ENCODE measurements at regions not wholly inside any gene's neighbourhood (a gene's known extent, or its start where the extent isn't known, plus 50 kb on each side); places are given as distances from the start of the nearest gene placed in this dataset.

DNA sequence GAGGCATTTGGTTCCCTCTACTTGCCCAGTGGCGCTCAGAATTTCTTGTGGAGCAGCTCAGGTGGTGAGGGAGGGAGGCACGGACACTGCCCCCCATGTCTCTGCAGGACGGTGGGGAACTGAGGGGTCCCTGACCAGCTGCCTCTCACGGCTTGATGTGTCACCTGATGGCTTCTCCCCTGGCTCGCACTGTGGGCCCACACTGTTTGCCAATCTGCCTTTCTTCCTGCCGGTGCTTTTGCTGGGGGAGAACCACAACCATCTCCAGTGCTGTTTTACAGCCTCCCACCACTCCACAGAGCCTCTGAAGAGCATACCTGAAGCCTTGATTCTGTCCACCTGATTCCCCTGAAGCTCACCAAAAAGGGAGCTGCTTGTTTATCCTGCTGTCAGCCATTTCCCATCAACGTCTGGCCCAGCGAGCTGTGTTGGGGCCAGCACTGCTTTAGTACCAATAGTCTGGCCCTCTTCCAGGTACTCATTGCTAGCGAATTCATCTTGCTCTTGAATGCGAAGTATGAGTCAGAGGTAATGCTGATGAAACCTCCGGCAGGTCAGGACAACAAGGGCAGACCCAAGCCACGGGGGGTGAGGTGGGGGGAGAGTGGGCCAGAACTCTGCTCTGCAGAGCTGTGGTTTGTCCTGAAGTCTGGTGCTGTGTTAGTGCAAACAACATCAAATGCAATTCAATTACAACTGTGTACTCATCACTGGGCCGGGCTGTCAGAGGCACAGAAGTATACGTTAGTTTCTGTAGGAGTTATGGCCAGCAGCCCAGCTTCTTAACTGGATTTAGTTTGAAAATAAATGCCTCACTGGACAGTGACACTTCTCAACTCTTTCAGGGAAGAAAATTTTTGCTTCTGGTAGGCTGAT is 208.3 kb upstream of the JADE1 start:
- H3K4me3 ChIP-seq = no peak overlapping the region

DNA sequence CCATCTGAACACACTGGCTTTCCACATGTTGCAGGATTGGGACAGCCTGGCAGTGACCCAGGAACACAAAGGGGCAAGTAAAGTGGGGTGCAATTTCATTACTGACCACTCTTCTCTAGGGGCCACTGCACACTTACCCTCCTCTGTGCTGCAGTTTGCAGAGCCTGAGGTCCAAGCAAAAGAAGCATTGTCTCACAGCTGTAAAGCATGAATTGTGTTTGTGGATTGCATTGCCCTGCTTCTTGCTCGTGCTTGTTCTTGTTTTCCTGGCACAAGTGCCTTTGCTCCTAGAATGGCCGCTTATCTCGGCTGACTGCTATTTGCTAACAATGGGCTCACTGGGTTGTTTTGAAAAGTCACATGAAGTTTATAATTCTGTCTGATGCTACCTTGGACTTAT is 209.1 kb upstream of the JADE1 start:
- no peak for DNase-seq
- H3K9me3 ChIP-seq = no peaks in the 10 kb centered on the region

More for the DNA sequence above, 208.3 kb upstream of the JADE1 start:
- peak; percentile 93 for DNase-seq
- Histone ChIP-seq H3K36me3 (no peaks in the 10 kb centered on the region), H3K27me3 (no peaks in the 10 kb centered on the region), H3K9me3 (no peaks in the 10 kb centered on the region)

GRCh38 chr4:128597500-128597899 is 212.0 kb upstream of the JADE1 start:
- H3K27me3 ChIP-seq = no peaks in the 10 kb centered on the region
- H3K4me3 ChIP-seq = no peak overlapping the region
- H3K9me3 ChIP-seq = no peaks in the 10 kb centered on the region
- DNase-seq = no peak
- H3K36me3 ChIP-seq = no peaks in the 10 kb centered on the region

More for the DNA sequence above, 209.1 kb upstream of the JADE1 start:
- no peak overlapping the region for H3K4me3 ChIP-seq
- H3K27me3 ChIP-seq = no peaks in the 10 kb centered on the region
- no peaks in the 10 kb centered on the region for H3K36me3 ChIP-seq

- Histone ChIP-seq H3K9me3 (no peaks in the 10 kb centered on the region), H3K4me3 (no peak overlapping the region), H3K36me3 (no peaks in the 10 kb centered on the region), H3K27me3 (no peaks in the 10 kb centered on the region)
- DNase-seq = no peak
These were observed 212.6 kb upstream of the JADE1 start for GRCh38 chr4:128596853-128597252.

DNA sequence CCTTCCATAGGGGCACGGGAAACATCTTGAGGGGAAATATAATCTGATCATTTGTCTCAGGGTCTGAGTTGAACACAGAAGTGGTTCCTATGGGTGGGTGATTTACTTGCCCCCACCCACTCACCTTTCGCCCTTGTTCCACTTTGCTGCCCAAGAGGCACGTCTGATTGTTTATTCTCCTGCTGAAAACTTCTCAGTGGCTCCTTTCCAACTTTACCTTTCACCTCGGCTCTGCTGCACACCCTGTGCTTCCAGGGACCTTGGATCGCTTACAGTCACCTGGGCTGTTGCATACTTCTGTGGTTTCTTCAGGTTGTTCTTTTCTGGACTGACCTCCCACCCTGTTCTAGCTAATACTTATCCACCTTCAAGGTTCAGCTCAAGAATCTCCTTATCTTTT is 213.4 kb upstream of the JADE1 start:
- no peaks in the 10 kb centered on the region for H3K36me3 ChIP-seq
- no peaks in the 10 kb centered on the region for H3K9me3 ChIP-seq
- H3K4me3 ChIP-seq = no peak overlapping the region
- no peak for DNase-seq
- no peaks in the 10 kb centered on the region for H3K27me3 ChIP-seq

- no peaks in the 10 kb centered on the region for H3K9me3 ChIP-seq
- no peak for DNase-seq
- H3K27me3 ChIP-seq = no peaks in the 10 kb centered on the region
- no peak overlapping the region for H3K4me3 ChIP-seq
- H3K36me3 ChIP-seq = no peaks in the 10 kb centered on the region
These were observed 218.0 kb upstream of the JADE1 start for GRCh38 chr4:128591482-128591881.

- H3K9me3 ChIP-seq = no peaks in the 10 kb centered on the region
- H3K4me3 ChIP-seq = no peak overlapping the region
- H3K27me3 ChIP-seq = no peaks in the 10 kb centered on the region
- DNase-seq = no peak
- no peaks in the 10 kb centered on the region for H3K36me3 ChIP-seq
These were observed 218.7 kb upstream of the JADE1 start for GRCh38 chr4:128590773-128591172.

- Histone ChIP-seq H3K36me3 (no peaks in the 10 kb centered on the region), H3K27me3 (no peaks in the 10 kb centered on the region), H3K4me3 (no peak overlapping the region), H3K9me3 (no peaks in the 10 kb centered on the region)
- no peak for DNase-seq
These were observed 219.3 kb upstream of the JADE1 start for GRCh38 chr4:128590034-128590740.

DNA sequence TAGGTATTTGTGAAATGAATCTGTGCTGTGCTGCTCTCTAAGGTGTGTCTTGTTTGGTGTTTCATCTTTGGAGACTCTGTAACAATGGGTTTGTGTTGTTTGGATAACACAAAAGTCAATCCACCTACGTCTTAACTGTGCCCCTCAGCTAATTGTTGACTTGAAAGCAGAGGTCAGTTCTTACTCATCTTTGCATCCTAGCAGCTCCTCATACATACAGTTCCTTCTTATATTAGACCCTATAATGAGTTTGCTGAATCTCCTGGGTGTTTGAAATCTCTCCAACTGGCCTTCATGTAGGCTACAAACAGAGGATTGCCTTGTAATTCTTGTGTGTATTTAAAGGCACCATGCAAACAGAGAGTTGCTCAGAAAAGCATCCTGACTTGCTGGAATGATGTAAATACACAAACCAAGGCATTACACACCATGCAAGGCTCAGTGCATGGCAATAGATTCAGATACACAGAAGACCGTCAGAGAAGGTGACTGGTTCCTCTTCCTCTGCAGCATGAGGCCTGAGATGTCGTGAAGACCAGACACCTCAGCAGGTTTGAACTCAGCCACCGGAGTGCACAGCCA is 220.0 kb upstream of the JADE1 start:
- Histone ChIP-seq H3K9me3 (no peaks in the 10 kb centered on the region), H3K27me3 (no peaks in the 10 kb centered on the region), H3K4me3 (no peak overlapping the region), H3K36me3 (no peaks in the 10 kb centered on the region)
- DNase-seq = no peak

DNA sequence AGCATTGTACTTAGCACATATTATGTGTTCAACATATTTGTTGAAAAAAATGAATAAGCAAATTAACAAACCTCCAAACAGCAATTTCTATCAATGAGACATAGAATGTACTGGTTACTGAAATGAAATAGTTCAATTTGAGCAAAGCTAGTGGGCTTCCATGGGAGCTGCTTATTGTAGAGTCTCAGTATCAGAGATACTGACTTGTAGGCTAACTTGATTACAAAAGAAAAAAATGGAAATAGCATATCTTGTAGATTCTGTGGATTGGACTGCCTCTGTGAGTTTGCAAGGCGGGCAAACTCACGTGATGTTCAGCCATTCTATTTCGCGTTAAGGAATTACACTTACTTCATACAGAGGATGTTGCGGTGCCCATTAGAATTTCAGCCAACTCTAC is 222.1 kb upstream of the JADE1 start:
- no peak for DNase-seq
- Histone ChIP-seq H3K9me3 (no peaks in the 10 kb centered on the region), H3K27me3 (no peaks in the 10 kb centered on the region), H3K4me3 (no peak overlapping the region), H3K36me3 (no peaks in the 10 kb centered on the region)

- H3K27me3 ChIP-seq = no peaks in the 10 kb centered on the region
These were observed 225.5 kb upstream of the JADE1 start for GRCh38 chr4:128583753-128584712.

GRCh38 chr4:128582427-128582870 is 227.1 kb upstream of the JADE1 start:
- DNase-seq = no peak
- Histone ChIP-seq H3K4me3 (no peak overlapping the region), H3K36me3 (no peaks in the 10 kb centered on the region), H3K27me3 (no peaks in the 10 kb centered on the region), H3K9me3 (no peaks in the 10 kb centered on the region)

More at GRCh38 chr4:128583753-128584712, 225.5 kb upstream of the JADE1 start:
- no peak for DNase-seq
- Histone ChIP-seq H3K4me3 (no peak overlapping the region), H3K9me3 (no peaks in the 10 kb centered on the region), H3K36me3 (no peaks in the 10 kb centered on the region)

GRCh38 chr4:128579154-128579853 is 230.2 kb upstream of the JADE1 start:
- Histone ChIP-seq H3K9me3 (no peaks in the 10 kb centered on the region), H3K4me3 (no peak overlapping the region), H3K36me3 (no peaks in the 10 kb centered on the region), H3K27me3 (no peaks in the 10 kb centered on the region)
- no peak for DNase-seq

DNA sequence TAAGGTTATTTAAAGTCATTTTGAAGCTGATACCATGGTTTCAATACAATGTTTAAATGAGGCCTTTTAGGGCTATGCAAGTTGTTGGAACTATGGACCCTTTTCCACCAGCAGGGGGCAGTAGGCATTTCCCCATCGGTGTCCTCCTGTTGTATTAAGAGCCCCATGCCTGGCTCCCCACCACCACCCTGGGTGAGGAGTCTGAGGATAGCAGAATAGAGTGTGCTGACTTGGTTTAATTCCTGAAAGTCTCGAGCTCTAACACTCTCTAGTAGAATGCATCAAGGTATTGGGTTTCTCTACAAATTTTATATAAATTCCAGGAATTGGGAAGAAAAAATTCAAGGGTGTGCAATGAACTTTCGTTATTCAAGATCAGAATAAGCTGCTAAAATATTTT is 234.8 kb upstream of the JADE1 start:
- DNase-seq = peak; percentile 31
- Histone ChIP-seq H3K4me3 (no peak overlapping the region), H3K9me3 (no peaks in the 10 kb centered on the region), H3K27me3 (no peaks in the 10 kb centered on the region), H3K36me3 (no peaks in the 10 kb centered on the region)

DNA sequence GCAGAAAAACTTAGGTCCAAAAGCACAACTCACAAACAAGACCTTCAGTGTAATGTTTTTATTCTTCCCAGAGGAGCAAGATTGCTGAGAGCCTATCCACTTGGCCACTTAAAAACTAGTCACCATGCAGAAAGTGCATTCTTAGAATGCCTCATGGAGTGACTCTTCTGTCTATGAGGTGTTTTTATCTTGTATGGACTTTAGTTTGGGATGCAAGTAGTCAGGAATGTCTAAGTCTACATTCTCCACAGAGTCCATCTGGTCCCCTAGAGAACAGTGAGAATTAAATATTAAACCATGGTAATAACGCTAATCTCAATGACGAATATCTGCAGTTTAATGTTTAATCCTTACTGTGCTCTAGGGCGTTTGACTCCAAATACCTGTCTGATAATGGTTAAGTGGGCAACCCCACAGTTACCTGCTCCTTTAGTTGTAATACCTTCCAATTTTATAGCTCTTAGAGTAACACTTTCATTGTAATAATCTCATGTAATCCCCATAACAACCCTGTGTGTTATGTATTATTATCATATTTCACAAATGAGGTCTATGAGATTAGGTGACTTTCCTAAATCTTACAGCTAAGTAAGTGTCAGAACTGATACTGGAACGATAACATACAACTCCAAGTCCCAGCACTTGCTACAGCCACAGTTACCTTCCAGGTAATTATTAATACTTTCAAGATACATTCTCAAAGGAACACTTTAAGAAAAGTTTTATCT is 235.6 kb upstream of the JADE1 start:
- no peak for DNase-seq
- Histone ChIP-seq H3K4me3 (no peak overlapping the region), H3K36me3 (no peaks in the 10 kb centered on the region), H3K9me3 (no peaks in the 10 kb centered on the region), H3K27me3 (no peaks in the 10 kb centered on the region)
